IPS-18c (cell line): ENCODE measurements at regions not wholly inside any gene's neighbourhood (a gene's known extent, or its start where the extent isn't known, plus 50 kb on each side); places are given as distances from the start of the nearest gene placed in this dataset.
"Not testable (repeated sequence)": the region's sequence is repeated elsewhere in the genome, so short reads cannot be mapped to it uniquely, and the experiment has no call there.

Experiments used
- H3K4me3 ChIP-seq: 2 replicates; pipeline ENCODE4 v1.7.0; 2013; ENCODE audit warnings: low read depth, mild to moderate bottlenecking, low read length, moderate library complexity; ENCODE audit not compliant: insufficient read depth
- H3K9me3 ChIP-seq: one replicate; pipeline ENCODE4 v1.6.1; 2013; ENCODE audit warnings: mild to moderate bottlenecking, low read length, moderate library complexity; ENCODE audit not compliant: control insufficient read depth, insufficient read depth

DNA sequence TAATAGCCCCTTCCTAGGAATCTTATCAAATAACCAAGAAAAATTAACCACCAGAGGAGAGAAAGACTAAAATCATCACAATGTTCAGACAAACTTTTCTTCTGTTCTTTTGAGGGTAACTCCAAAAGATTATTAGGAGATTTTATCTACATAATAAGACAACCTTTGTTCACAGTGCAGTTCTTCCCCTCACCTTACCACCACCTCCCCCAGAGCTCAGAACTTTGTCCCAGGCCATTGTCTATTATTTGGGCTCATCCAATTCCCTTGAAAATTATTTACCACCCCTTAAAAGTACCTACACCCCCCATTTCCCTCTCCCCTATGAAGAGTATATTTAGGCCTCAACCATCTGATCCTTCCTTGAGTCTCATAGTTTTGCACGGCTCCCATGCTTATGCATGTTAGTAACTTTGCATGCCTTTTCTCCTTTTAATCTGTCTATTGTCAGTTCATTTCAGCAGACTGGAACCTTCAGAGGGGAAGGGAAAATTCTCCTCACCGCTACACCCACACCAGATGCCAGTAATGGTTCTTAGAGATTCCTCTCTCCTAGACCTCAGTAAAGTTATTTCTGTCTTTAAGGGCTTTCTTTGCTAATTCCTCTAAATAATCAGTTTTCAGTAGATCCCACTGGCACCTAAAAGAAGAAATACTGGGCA, 234.9 kb downstream of the SKIDA1 start:
- H3K4me3 ChIP-seq = no peak overlapping the region; the same call in 1 of the 2 replicates

DNA sequence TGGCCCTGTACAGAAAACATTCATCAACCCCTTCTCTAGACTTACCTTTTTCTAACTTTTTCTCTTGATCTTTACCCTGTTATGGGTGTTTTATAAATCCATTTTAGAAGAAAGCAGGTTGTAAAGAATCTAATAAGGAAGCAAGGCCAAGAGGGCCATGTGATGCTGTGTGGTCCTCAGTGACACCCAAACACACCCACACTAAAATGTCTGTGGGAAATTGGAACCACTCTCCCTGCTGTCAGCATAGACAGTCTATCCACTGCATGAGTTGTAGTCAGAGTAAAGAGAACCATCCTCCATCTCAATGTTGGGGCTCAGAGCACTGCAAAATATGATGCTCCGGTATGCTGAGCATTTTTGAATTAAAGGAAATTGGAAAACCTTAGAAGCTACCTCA, 235.5 kb downstream of the SKIDA1 start:
- H3K9me3 ChIP-seq = no peaks in the 10 kb centered on the region
- H3K4me3 ChIP-seq = no peak overlapping the region

More for the DNA sequence above, 234.9 kb downstream of the SKIDA1 start:
- no peaks in the 10 kb centered on the region for H3K9me3 ChIP-seq

DNA sequence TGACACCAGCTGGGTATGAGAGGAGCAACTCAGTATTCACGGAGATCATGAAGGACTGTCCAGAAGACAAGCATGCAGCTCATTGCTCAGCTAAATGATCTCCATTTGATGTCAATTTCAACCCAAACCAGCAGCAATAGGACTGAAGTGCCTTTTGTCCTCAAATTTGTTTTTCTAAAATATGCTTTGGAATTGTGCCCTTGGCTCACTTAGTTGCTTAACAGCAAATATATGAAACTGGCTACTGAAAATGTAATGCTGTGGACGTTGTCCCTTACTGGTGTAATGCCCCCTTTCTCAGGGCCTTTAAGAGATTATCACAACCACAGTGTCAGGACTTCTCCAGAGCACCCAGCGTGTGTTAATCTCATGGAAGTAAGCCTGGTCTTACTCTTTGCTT, 236.2 kb downstream of the SKIDA1 start:
- Histone ChIP-seq H3K9me3 (no peaks in the 10 kb centered on the region), H3K4me3 (no peak overlapping the region)

DNA sequence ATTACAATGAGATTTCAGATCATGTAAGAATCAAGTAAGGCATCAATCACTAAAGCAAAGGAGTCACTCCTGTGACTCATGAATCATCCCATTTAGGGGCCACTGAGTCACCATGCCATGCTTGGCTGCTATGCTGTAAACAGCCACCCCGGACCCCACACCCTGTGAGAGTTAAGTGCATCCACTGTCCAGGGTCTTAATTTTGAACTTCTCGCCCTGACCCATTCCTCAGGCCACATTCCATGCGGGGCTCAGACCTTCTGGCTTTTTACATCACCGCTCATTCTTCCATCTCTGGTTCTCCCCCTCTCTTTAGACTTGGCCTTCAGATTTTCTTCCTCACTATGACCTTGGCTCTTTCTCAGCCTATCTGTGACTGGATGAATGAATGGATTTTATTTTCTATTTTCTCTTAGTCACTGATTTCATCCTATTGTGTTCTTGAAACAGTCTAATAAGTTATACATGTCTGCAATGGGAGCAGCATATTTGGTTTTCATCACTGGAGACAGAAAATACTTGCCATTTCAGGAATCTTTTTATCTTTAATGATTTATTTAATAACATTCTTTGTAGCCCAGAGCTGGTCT, 239.6 kb downstream of the SKIDA1 start:
- no peak overlapping the region for H3K4me3 ChIP-seq

DNA sequence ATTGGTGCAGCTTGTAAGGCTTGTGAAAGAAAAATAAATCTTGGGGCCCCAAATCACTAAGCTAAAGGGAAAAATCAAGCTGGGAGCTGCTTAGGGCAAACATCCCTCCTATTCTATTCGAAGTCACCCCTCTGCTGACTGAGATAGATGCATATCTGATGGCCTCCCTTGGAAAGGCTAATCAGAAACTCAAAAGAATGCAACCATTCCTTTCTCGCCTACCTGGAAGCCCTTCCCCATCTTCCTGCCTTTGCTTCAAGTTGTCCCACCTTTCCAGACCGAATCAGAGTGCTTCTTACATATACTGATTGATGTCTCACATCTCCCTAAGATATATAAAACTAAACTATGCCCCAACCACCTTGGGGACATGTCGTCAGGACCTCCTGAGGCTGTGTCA, 240.3 kb downstream of the SKIDA1 start:
- no peak overlapping the region for H3K4me3 ChIP-seq

More for the DNA sequence above, 239.6 kb downstream of the SKIDA1 start:
- H3K9me3 ChIP-seq = no peaks in the 10 kb centered on the region

DNA sequence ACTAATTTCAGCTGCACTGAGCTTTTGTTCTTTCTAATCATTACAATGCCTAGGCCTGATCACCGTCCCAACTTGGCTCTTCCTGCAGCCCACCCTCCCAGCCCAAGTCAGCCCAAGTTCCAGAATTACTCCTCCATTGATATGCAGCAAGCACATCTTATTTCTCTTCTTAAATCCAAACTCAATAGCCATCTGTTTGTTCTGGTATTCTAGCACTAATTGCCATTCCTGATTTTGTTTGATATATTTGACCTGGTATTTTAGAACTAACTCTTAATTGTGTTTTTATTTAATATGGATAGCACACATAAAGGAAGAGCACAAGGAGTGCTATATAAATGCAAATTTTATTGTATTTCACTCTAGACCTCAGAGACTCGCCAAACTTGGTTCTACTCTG, 241.2 kb downstream of the SKIDA1 start:
- H3K9me3 ChIP-seq = no peaks in the 10 kb centered on the region

More for the DNA sequence above, 240.3 kb downstream of the SKIDA1 start:
- no peaks in the 10 kb centered on the region for H3K9me3 ChIP-seq

DNA sequence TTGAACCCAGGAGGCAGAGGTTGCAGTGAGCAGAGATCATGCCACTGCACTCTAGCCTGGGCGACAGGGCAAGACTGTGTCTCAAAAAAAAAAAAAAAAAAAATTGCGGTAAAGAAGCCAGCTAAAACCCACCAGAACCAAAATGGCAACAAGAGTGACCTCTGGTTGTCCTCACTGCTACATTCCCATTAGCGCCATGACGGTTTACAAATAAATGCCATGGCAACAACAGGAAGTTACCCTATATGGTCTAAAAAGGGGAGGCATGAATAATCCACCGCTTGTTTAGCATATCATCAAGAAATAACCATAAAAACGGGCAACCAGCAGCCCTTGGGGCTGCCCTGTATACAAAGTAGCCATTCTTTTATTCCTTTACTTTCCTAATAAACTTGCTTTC, 242.4 kb downstream of the SKIDA1 start:
- H3K9me3 ChIP-seq, H3K4me3 ChIP-seq: not testable (repeated sequence)

More for the DNA sequence above, 241.2 kb downstream of the SKIDA1 start:
- no peak overlapping the region for H3K4me3 ChIP-seq

DNA sequence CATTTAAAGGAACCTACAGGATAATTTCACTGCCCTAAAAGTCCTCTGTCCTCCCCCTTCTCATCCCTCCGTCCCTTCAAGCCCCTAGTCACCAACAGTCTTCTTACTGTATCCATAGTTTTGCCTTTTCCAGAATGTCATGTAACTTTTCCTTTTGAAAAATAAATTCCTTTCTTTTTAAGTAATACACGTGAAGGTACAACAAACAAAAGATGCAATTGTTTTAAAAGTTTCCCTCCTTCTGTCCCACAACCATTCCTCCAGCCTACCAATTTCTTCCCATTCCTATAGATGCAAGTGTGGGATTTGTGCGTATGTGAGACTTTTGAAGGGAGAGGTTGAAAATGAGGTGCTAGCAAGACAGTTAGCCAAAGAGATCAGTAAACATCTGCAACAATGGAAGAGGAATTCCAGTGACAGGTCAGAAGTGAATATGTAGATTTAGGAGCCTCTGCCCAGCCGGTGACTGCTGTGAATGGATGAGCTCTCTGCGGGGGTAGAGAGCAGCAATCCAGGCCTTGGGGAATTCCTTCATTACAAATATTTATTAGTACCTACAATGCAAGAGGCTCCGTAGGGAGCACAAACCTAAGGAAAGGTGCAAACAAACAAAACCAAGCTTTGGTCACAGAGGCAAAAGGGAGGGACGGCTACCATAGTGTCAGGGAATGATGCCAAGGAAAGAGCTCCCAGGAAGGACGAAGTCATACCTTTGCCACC, 243.6 kb downstream of the SKIDA1 start:
- Histone ChIP-seq H3K4me3 (no peak overlapping the region), H3K9me3 (no peaks in the 10 kb centered on the region)

DNA sequence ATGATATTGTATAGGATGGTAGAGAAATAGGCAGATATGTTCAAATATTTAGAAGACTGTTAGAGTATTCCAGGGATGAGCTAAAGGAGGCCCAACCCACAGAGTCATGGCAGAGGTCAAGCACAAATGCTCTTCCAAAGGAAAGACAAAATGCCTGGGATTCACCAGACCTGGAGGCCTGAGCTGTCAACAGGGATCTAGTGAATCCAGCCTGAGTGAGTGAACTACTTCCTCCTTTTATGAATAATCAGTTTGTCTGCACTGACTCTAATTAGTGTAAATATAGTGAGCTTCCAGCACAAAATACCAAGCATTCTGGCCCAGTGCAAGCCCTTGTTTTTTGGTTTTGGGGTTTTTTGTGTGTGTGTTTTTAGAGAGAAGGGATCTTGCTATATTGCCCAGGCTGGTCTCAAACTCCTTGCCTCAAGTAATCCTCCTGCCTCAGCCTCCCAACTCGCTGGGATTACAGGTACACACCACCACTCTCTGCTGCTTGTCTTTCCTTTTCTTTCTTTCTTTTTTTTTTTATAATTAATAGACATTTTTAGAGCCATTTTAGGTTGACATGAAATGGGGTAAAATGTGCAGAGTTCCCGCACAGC, 244.4 kb downstream of the SKIDA1 start:
- Histone ChIP-seq H3K4me3 (no peak overlapping the region), H3K9me3 (no peaks in the 10 kb centered on the region)

DNA sequence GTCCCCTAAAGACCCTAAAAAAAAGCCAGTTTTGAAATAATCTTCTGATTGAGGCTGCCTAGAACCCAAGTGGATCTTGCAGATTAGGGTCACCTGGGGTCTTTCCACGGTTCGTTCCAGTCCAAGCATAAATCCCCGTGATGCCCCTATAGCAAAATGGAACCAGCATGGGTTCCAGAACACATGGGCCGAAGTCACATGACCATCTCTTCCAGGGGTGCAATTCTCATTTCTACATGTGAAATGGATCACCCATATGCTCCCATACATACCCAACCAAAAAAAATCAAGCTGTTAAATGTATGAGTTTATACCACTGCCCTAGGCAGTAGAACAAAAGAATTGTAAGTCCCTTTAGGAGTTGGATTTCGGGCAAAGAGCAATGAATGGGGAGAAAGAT, 245.4 kb downstream of the SKIDA1 start:
- Histone ChIP-seq H3K4me3 (no peak overlapping the region), H3K9me3 (no peaks in the 10 kb centered on the region)

DNA sequence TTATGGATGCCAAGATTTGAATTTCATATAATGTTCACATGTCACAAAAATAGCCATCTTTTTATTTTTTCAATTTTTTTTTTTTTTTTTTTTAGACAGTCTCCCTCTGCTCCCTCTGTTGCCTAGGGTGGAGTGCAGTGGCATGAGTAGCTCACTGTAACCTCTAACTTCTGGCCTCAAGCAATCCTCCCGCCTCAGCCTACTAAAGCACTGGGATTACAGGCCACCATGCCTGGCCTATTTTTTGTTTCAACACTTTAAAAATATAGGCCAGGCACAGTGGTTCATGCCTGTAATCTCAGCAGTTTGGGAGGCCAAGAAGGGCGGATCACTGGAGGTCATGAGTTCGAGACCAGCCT, 246.3 kb downstream of the SKIDA1 start:
- H3K9me3 ChIP-seq = no peaks in the 10 kb centered on the region
- no peak overlapping the region for H3K4me3 ChIP-seq

DNA sequence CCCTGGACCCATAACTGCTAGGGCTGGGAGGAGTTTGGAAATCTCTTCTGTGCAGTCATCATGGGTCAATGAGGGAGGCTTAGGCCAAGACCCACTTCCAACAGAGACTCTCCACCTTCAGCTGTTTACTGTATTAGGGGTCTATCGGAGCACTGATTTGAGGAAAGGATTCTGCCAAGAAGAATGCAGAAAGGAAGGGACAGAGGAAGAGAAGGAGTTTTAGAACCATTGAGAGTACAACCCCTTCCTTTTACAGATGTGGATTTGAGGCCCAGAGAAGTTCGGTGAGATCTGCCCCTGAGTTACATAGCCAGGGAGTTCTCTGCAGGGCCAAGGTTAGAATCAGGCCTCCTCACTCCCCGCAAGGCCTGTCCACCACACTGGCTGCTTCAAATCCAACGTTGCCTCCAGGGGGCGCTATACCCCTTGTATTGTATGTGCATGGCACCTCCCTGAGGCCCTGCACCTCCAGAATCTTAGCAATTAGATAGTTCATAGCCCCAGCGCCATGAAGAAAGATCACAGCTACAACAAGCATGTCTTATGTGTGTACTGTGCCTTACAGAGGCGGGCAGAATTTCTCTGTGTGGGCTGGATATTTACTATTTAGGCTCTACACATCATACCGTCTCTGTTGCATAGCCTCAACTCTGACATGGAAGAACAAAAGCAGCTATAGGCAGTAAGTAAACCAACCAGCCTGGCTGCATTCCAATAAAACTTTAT, 246.8 kb downstream of the SKIDA1 start:
- Histone ChIP-seq H3K4me3 (no peak overlapping the region), H3K9me3 (no peaks in the 10 kb centered on the region)

DNA sequence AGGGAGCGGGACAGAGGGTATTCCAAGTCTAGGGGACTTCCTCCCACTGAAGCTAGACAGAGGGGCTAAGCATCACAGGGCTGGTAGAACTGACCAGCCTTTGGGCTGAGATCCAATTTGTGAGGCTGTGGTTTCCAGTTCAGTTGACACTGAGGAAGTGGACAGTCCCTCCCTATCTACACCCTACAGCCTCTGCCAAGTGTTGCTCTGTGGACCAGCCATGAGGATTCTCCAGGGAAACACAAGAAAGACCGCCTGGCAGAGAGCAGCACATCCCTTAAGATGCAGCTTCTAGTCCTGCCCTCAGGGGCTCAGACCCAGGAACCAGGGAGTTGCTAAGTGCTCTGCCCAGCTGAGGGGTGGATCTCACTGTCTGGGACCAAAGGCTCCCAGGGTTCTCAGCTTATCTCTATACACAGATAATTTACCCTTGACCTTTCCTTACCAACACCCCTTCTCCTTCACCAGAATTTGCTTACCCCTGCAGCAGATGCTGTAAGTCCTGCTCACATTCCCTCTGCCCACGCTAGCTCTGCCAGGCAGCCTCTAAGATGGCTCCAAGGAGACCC, 252.0 kb downstream of the SKIDA1 start:
- H3K4me3 ChIP-seq = no peak overlapping the region
- peaks cover 2% of the 10 kb centered on the region for H3K9me3 ChIP-seq

DNA sequence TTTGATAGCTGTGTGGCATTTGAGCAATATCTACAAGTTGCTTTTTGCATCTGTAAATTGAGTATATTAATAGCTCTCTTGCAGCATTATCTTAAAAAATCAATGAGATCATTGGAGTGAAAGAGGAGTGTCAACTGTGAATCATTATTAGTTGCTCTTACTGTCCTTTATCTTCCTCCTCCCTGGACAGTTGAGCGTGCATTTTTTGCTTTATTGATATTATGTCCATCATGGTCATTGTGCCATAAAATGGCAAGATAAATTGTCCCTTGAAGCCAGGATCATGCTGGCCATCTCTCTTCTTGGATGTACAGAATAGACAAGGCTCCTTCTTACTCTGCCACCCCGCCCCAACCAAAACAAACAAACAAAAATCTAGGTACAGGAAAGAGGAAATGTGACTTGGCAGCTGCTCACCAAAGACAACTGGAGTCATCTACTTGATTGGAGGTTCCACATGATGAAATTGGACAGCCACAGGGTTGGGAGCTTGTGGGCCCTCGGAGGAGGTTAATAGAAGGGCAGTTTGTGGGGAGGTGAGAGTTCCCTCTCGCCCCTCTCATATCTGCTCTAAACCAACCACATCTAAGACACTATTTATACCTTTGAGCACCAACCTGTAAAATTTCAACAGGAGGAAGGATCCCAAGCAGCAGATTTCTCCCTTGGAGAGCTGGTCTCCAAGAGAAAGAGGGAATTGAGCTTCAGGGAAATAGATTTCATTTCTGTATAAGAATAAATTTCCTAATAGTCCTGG, 252.7 kb downstream of the SKIDA1 start:
- no peak overlapping the region for H3K4me3 ChIP-seq

DNA sequence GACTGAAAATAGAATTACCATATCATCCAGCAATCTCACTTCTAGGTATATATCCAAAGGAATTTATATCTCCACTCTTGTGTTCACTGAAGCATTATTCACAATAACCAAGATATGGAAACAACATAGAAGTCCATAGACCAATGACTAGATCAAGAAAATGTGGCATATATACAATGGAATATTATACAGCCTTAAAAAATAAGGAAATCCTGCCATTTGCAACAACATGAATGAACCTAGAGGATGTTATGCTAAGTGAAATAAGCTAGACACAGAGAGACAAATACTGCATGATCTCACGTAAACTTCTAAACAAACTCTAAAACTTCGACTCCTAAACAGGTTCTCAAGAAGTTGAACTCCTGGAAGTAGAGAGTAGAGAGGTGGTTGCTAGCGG, 254.5 kb downstream of the SKIDA1 start:
- H3K4me3 ChIP-seq = no peak overlapping the region
- H3K9me3 ChIP-seq = peaks cover 2% of the 10 kb centered on the region

More for the DNA sequence above, 252.7 kb downstream of the SKIDA1 start:
- peaks cover 2% of the 10 kb centered on the region for H3K9me3 ChIP-seq

DNA sequence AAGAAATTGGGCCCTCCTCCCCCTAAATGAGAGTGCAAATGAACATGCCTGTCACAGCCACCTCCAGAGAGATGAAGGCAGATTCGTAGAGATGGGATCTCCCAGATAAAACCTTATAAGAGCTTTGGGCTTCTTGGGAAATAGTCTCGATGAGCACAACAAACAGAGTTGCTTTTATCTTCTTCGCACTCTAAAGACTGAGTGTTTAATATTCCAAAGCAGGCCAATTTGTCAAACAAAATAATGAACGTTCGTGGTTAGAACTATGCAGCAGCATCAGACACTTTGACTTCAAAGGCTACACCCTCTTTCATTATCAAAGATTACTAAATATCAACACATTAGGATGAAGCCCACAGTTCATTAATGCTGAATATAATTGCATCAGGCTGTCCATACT, 256.2 kb downstream of the SKIDA1 start:
- no peak overlapping the region for H3K4me3 ChIP-seq
- H3K9me3 ChIP-seq = peaks cover 2% of the 10 kb centered on the region
